Heart left ventricle (tissue), 16 donors: ENCODE measurements at regions not wholly inside any gene's neighbourhood (a gene's known extent, or its start where the extent isn't known, plus 50 kb on each side); places are given as distances from the start of the nearest gene placed in this dataset.

Experiments
- ATAC-seq, 4 donors: fragments of 200-7000 bp; cut with Tn5 transposase; one replicate each; pipeline ENCODE4 v1.9.1; 2020 to 2022; ENCODE audit warnings: moderate library complexity in 4 of 4, mild to moderate bottlenecking in 3 of 4, moderate number of reproducible peaks in 1 of 4
- DNase-seq, 5 donors: peaks; one replicate each; pipeline ENCODE4 v3.0.0-alpha.2; 2020
- H3K27ac ChIP-seq, 12 donors: fragments of 200-600 bp; sonication (generic) in 4 of 12; one replicate each; pipeline versions ENCODE4 v1.5.0 to v1.8.0; 2016 to 2022; ENCODE audit warnings: mild to moderate bottlenecking in 2 of 12
- H3K27me3 ChIP-seq, 9 donors: fragments of 200-600 bp; sonication (generic) in 2 of 9; one replicate each; pipeline versions ENCODE4 v1.5.1 to v1.8.0; 2016 to 2022; ENCODE audit warnings: mild to moderate bottlenecking in 3 of 9
- H3K36me3 ChIP-seq, 9 donors: fragments of 200-600 bp; sonication (generic) in 2 of 9; one replicate each; pipeline versions ENCODE4 v1.5.0 to v1.8.0; 2018 to 2022; ENCODE audit warnings: mild to moderate bottlenecking in 2 of 9
- H3K4me1 ChIP-seq, 12 donors: fragments of 200-600 bp; sonication (generic) in 4 of 12; one replicate each; pipeline versions ENCODE4 v1.5.0 to v1.8.0; 2016 to 2022; ENCODE audit warnings: mild to moderate bottlenecking in 3 of 12
- H3K4me3 ChIP-seq, 12 donors: fragments of 200-600 bp; sonication (generic) in 4 of 12; one replicate each; pipeline versions ENCODE4 v1.5.0 to v1.8.0; 2017 to 2022; ENCODE audit warnings: mild to moderate bottlenecking in 9 of 12, moderate library complexity in 4 of 12
- H3K9me3 ChIP-seq, 12 donors: fragments of 200-600 bp; sonication (generic) in 4 of 12; one replicate each; pipeline versions ENCODE4 v1.5.0 to v1.8.0; 2016 to 2022; ENCODE audit warnings: mild to moderate bottlenecking in 1 of 12
- POLR2A ChIP-seq, 2 donors: fragments of 450-650 bp; IDR thresholded peaks; one replicate each; pipeline ENCODE4 v1.6.1; 2017; ENCODE audit warnings: antibody characterized with exemption in 2 of 2, mild to moderate bottlenecking in 2 of 2, moderate library complexity in 2 of 2
- WGBS, 4 donors: extraction: QIAGEN DNeasy Blood & Tissue Kit in 2 of 4; methylation state at CpG; one replicate each; pipeline versions ENCODE4 v1.1.5 to v1.1.7; 2013 to 2018; 5-methylcytosine and 5-hydroxymethylcytosine counted together
- intact Hi-C, 10 donors: fragments of 100-400 bp; cut with DNase I; formaldehyde crosslinking; loops; one replicate each; pipeline versions ENCODE4 v1.11.1 to v1.14.2; 2022
- TF ChIP-seq, protein P1 (sequence below), 12 donors: fragments of 200-600 bp; sonication (generic) in 4 of 12; IDR thresholded peaks; one replicate each; pipeline versions ENCODE4 v1.5.0 to v1.8.0; 2018 to 2022; ENCODE audit warnings: antibody characterized with exemption in 12 of 12, mild to moderate bottlenecking in 5 of 12
- donor health status: ischemic (EF 13 %, LVEDD 7.1; RV severe dilation, severe dysfunction).
- donor health status: healthy with polysubstance abuse.
- donor health status: DM: no; HTN: yes; CAD: no.
- donor health status: DM: no; HTN: no; CAD: no.
- donor health status: ischemic (EF 25% LVEDD 6.9; RV normal size, moderate dysfunction).
- donor health status: ischemic (EF 25% LVEDD 5.7; RV mildly dilated, moderate dysfunction).
- donor health status: healthy.
- donor health status: DM: yes; HTN: yes; CAD: no.
- donor health status: ischemic (EF 35%, LVEDD 5.7; RV mildly dilated, moderate dysfunction).
- donor health status: nonischemic (EF 11% LVEDD 7.7; RV severe dilation, severe dysfunction).
- donor health status: DM: yes; HTN: yes; CAD: no.
- donor health status: PGD.
- donor health status: ischemic (EF 29% LVEDD 5.4; RV normal size, mild dysfunction).
- donor health status: nonischemic (EF 23%, LVEDD 6.1; RV moderate dilation, normal function).

DNA sequence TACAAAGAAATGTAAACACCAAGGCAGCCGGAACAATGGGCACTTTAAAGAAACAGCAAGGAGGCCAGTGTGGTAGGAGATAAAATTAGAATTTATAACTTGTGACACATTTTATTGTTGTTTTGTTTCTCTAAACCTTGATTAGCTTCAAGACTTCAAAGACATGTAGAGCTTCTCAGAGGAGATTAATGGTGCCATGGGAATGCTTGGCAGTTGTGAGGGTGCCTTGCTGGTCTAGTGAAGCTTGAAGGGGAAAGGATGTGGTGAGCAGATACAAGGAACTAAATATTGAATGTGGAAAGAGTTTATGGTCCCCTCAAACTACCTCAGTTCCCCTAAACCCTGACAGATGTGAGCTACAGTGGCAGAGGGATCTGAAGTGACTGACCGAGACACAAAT is 322.4 kb upstream of the ADAMTS16 start:
- no peak overlapping the region for H3K27ac ChIP-seq

DNA sequence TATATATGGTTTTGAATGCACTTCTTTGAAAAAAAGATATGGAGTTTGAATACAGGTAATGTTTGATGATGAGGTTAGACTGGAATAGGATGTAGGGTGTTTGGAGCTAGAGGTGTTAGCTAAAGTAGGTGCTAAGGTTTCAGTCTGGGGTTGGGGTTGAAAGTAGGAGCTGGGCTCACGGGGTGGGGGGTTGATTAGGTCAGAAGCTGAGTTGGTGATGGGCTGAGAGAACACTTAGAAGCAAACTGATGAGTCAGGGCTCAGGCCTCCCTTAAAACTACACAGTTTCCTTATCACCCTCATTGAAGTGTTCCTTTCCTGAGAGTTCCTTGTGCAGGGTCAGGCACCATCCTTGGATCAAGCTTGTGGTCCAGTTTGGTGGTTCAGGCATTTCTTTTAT is 308.8 kb upstream of the ADAMTS16 start:
- no peaks in the 10 kb centered on the region for H3K36me3 ChIP-seq
- ATAC-seq (no peak), DNase-seq (no peak)
- no peak overlapping the region for H3K4me3 ChIP-seq
- H3K4me1 ChIP-seq = no peaks in the 10 kb centered on the region
- WGBS, 4 donors = 24 to 33% (median 33%) methylated on average over 1 of the region's 1 CpG
- H3K9me3 ChIP-seq = no peaks in the 10 kb centered on the region
- H3K27me3 ChIP-seq = no peaks in the 10 kb centered on the region
- TF ChIP-seq POLR2A (IDR thresholded peaks at IDR 0.05) = no peak
- TF ChIP-seq, protein P1, sequence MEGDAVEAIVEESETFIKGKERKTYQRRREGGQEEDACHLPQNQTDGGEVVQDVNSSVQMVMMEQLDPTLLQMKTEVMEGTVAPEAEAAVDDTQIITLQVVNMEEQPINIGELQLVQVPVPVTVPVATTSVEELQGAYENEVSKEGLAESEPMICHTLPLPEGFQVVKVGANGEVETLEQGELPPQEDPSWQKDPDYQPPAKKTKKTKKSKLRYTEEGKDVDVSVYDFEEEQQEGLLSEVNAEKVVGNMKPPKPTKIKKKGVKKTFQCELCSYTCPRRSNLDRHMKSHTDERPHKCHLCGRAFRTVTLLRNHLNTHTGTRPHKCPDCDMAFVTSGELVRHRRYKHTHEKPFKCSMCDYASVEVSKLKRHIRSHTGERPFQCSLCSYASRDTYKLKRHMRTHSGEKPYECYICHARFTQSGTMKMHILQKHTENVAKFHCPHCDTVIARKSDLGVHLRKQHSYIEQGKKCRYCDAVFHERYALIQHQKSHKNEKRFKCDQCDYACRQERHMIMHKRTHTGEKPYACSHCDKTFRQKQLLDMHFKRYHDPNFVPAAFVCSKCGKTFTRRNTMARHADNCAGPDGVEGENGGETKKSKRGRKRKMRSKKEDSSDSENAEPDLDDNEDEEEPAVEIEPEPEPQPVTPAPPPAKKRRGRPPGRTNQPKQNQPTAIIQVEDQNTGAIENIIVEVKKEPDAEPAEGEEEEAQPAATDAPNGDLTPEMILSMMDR (IDR thresholded peaks at IDR 0.05) = no peak
- intact Hi-C loops = no loop called here
- H3K27ac ChIP-seq = no peak overlapping the region

More for the DNA sequence above, 322.4 kb upstream of the ADAMTS16 start:
- no peaks in the 10 kb centered on the region for H3K36me3 ChIP-seq
- intact Hi-C loops = no loop called here
- DNase-seq (no peak), ATAC-seq (no peak)
- H3K4me3 ChIP-seq = no peak overlapping the region
- no peaks in the 10 kb centered on the region for H3K27me3 ChIP-seq
- peaks cover 0 to 9% (median 0%) of the 10 kb centered on the region in 12 donors for H3K9me3 ChIP-seq
- TF ChIP-seq POLR2A (IDR thresholded peaks at IDR 0.05) = no peak
- TF ChIP-seq, protein P1 (IDR thresholded peaks at IDR 0.05) = no peak
- H3K4me1 ChIP-seq = no peaks in the 10 kb centered on the region
- 79 to 88% (median 84%) methylated on average over 2 of the region's 2 CpGs for WGBS, 4 donors

DNA sequence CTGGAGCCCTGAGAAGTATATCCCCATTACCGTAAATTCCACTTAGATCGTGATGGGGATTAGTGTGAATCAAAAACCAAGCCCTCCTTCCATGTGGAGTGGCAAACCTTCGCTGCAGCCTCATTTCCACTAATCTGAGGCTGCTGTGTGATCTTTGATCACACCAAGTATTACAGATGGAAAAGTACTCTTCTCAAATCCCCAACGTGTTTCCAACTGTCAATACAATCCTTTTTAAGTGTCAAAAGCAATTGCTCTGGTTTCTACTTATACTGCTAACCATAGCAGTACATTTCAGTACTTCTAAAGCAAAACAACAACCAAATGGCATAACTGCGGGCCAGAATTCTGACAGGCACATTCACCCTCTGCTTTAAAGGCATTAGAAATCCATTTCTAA is 307.7 kb upstream of the ADAMTS16 start:
- H3K9me3 ChIP-seq = no peaks in the 10 kb centered on the region
- WGBS, 4 donors = 63 to 75% (median 68%) methylated on average over 5 of the region's 5 CpGs
- TF ChIP-seq, protein P1 (IDR thresholded peaks at IDR 0.05) = no peak
- no peak for TF ChIP-seq POLR2A (IDR thresholded peaks at IDR 0.05)
- H3K27me3 ChIP-seq = no peaks in the 10 kb centered on the region
- H3K27ac ChIP-seq = no peak overlapping the region
- ATAC-seq (no peak), DNase-seq (no peak)
- intact Hi-C loops = no loop called here
- no peaks in the 10 kb centered on the region for H3K4me1 ChIP-seq
- H3K4me3 ChIP-seq = no peak overlapping the region
- H3K36me3 ChIP-seq = no peaks in the 10 kb centered on the region

DNA sequence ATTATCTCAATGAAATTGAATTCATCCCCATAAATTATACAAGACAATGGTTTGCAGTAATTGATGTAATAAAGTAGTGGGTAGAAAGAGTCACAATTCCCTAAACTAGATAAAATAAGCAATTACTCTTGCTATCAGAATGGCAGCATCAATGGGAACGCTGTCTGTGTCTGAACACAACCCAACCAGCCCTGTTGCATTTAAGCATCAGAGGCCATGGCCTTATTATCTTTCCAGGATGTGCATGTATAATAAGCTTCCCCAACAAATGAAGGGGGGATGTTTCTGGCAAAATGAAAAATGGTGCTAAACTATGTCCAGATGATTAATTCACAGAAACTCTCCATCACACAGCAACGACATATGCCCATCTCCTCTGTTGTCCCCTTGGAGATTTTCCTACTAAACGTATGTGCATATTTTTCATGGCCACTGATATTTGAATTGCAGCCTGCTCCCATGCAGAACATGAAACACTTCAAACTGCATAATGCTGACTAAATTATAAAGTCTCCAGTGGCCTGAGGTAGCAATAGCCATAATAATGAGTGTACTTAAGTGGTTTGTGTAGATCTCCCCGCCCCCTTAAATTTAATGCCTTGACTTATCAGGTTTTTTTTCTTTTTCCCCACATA is 306.9 kb upstream of the ADAMTS16 start:
- Histone ChIP-seq H3K36me3 (no peaks in the 10 kb centered on the region), H3K27ac (no peak overlapping the region), H3K4me3 (no peak overlapping the region), H3K4me1 (no peaks in the 10 kb centered on the region), H3K27me3 (no peaks in the 10 kb centered on the region), H3K9me3 (no peaks in the 10 kb centered on the region)
- intact Hi-C loops = no loop called here
- TF ChIP-seq, protein P1 (IDR thresholded peaks at IDR 0.05) = no peak
- TF ChIP-seq POLR2A (IDR thresholded peaks at IDR 0.05) = no peak
- WGBS, 4 donors = 52 to 63% (median 58%) methylated on average over 4 of the region's 4 CpGs
- ATAC-seq (no peak), DNase-seq (no peak)
